NCI-H1930 (cell line): ENCODE measurements at regions not wholly inside any gene's neighbourhood (a gene's known extent, or its start where the extent isn't known, plus 50 kb on each side); places are given as distances from the start of the nearest gene placed in this dataset.

Source experiments
- DNase-seq, 2 experiments: peaks; one replicate each; lab custom pipeline; 2025; lab: John Stamatoyannopoulos, UW

- no peak for DNase-seq
Measured at GRCh38 chr7:93646538-93646937, 72.0 kb upstream of the CALCR start.

- no peak for DNase-seq
Measured at GRCh38 chr7:93636276-93636675, 61.8 kb upstream of the CALCR start.

GRCh38 chr7:93632371-93632770 lies 57.8 kb upstream of the CALCR start:
- no peak for DNase-seq

DNA sequence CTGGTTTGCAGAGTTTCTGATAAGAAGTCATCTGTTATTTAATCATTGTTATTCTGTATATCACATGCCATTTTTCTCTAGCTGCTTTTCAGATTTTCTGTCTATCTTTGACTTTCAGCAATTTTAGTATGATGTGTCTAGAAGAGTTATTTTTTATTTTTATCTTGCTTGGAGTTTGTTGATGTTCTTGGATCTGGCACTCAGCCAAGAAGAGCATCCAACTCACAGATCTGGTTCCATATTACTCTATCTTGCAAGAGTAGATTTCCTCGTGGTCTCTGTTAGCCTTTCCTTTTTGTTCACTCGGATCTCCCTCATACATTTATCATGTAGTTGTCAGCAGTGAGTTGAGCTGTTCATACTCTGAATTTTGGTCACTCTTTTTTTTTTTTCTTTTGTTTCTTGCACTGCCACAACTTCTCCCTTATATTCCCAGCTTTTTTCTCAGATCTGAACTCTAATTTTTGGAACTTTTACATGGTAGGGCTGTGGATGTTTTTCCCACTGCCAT lies 54.8 kb upstream of the CALCR start:
- DNase-seq = no peak

- DNase-seq = no peak
Measured at GRCh38 chr7:93626869-93627268, 52.3 kb upstream of the CALCR start.
